GM10266 (cell line): ENCODE measurements at regions not wholly inside any gene's neighbourhood (a gene's known extent, or its start where the extent isn't known, plus 50 kb on each side); places are given as distances from the start of the nearest gene placed in this dataset.
"Not testable (repeated sequence)": the region's sequence is repeated elsewhere in the genome, so short reads cannot be mapped to it uniquely, and the experiment has no call there.

Experiments
- DNase-seq: peaks from one replicate; pipeline ENCODE4 v3.0.0; 2012; ENCODE audit errors: extremely low spot score
- CTCF ChIP-seq: IDR thresholded peaks from 2 replicates; pipeline ENCODE4 v1.5.1; 2012; ENCODE audit warnings: mild to moderate bottlenecking, low read depth; ENCODE audit not compliant: control insufficient read depth, insufficient read depth; ENCODE audit errors: missing control alignments

GRCh38 chr15:53891862-53892261 lies 86.4 kb upstream of the UNC13C start:
- peak; percentile 10 for TF ChIP-seq CTCF

GRCh38 chr15:53884441-53884840 lies 93.8 kb upstream of the UNC13C start:
- TF ChIP-seq CTCF = no peak
- no peak for DNase-seq

More at GRCh38 chr15:53891862-53892261, 86.4 kb upstream of the UNC13C start:
- not testable (repeated sequence) for DNase-seq

GRCh38 chr15:53882311-53882710 lies 95.9 kb upstream of the UNC13C start:
- TF ChIP-seq CTCF = no peak
- no peak for DNase-seq

GRCh38 chr15:53880357-53880756 lies 97.9 kb upstream of the UNC13C start:
- TF ChIP-seq CTCF = no peak
- no peak for DNase-seq

GRCh38 chr15:53875711-53876110 lies 102.5 kb upstream of the UNC13C start:
- DNase-seq = no peak
- no peak for TF ChIP-seq CTCF

GRCh38 chr15:53875139-53875538 lies 103.1 kb upstream of the UNC13C start:
- no peak for TF ChIP-seq CTCF
- DNase-seq = no peak

- no peak for TF ChIP-seq CTCF
- no peak for DNase-seq
Measured at GRCh38 chr15:53872410-53872809, 105.8 kb upstream of the UNC13C start.

GRCh38 chr15:53869806-53870073 lies 108.5 kb upstream of the UNC13C start:
- TF ChIP-seq CTCF = no peak
- DNase-seq = no peak
